ENCODE measurements at regions not wholly inside any gene's neighbourhood (a gene's known extent, or its start where the extent isn't known, plus 50 kb on each side); places are given as distances from the start of the nearest gene placed in this dataset.

DNA sequence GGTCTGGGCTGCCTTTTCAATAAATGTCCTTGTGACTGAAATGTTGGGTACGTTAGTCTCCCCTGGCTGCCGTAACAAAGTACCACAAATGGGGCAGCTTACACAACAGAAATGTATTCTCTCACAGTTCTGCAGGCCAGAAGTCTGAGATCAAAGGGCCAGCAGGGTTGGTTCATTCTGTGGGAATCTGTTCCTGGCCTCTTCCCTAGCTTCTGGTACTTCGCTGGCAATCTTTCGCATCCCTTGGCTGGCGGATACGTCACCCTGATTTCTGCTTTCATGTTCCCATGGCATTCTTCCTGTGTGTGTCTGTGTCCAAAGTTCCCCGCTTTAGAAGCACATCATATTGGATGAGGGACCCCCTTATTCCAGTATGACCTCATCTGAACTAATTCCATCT lies 95.8 kb upstream of the NCOR2 start:
- TF ChIP-seq, protein P1, sequence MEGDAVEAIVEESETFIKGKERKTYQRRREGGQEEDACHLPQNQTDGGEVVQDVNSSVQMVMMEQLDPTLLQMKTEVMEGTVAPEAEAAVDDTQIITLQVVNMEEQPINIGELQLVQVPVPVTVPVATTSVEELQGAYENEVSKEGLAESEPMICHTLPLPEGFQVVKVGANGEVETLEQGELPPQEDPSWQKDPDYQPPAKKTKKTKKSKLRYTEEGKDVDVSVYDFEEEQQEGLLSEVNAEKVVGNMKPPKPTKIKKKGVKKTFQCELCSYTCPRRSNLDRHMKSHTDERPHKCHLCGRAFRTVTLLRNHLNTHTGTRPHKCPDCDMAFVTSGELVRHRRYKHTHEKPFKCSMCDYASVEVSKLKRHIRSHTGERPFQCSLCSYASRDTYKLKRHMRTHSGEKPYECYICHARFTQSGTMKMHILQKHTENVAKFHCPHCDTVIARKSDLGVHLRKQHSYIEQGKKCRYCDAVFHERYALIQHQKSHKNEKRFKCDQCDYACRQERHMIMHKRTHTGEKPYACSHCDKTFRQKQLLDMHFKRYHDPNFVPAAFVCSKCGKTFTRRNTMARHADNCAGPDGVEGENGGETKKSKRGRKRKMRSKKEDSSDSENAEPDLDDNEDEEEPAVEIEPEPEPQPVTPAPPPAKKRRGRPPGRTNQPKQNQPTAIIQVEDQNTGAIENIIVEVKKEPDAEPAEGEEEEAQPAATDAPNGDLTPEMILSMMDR (IDR thresholded peaks at IDR 0.05; ENCODE audit: poor library complexity), result no peak
- TF ChIP-seq EZH2phosphoT487 (IDR thresholded peaks at IDR 0.05; ENCODE audit: low read depth, severe bottlenecking, unreplicated experiment) (no peak), EZH2 (IDR thresholded peaks at IDR 0.05; ENCODE audit: borderline replicate concordance) (no peak)

All from hepatocyte (in vitro differentiated cells).